ENCODE measurements at regions not wholly inside any gene's neighbourhood (a gene's known extent, or its start where the extent isn't known, plus 50 kb on each side); places are given as distances from the start of the nearest gene placed in this dataset.

- in situ Hi-C loops (cut with MboI; ENCODE audit: low pct_unique_long_range_greater_than_20kb in 2 of 9, low sequenced_read_pairs in 9 of 9, unreplicated experiment in 9 of 9), result no loop called here
- 15 to 75% (median 54%) methylated on average over 2 to 5 of the region's 5 CpGs; no CpG with 5 or more reads in 3 of the 10 experiments for WGBS, 10 experiments
These were observed 71.8 kb upstream of the EMX2 start for GRCh38 chr10:117470733-117471132.

GRCh38 chr10:117468665-117469064, 73.9 kb upstream of the EMX2 start:
- 76 to 100% (median 90%) methylated on average over 1 to 3 of the region's 3 CpGs; no CpG with 5 or more reads in 4 of the 10 experiments for WGBS, 10 experiments
- Histone ChIP-seq H3K4me3 (no peak overlapping the region), H3K27ac (no peak overlapping the region), H3K4me1 (replicated peaks in 1 of 2) (no peaks in the 10 kb centered on the region)
- ATAC-seq (replicated peaks in 6 of 8), result no peak
- in situ Hi-C loops (cut with MboI; ENCODE audit: low pct_unique_long_range_greater_than_20kb in 2 of 9, low sequenced_read_pairs in 9 of 9, unreplicated experiment in 9 of 9), result no loop called here

More at GRCh38 chr10:117470733-117471132, 71.8 kb upstream of the EMX2 start:
- Histone ChIP-seq H3K4me3 (no peak overlapping the region), H3K27ac (no peak overlapping the region), H3K4me1 (replicated peaks in 1 of 2) (no peaks in the 10 kb centered on the region)
- no peak for ATAC-seq (replicated peaks in 6 of 8)

DNA sequence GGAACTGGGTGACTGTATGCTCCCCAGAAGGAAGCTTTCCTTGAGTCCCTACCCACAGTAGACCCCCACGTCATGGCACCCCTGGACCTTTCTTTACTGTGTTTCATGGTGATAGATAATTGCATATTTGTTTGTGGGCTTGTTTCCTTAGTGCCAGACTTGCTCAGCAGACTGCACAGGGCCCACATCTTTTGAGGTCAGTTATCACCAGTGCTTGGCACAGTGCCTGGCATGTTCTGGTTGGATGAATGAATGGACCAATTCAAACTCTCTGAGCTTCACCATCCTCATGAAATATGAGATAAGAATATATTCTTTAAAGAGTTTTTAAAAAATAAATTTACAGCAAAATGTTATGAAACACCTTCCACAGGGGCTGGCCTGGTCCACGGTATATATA, 78.4 kb upstream of the EMX2 start:
- 40 to 100% (median 79%) methylated on average over 1 of the region's 2 CpGs; no CpG with 5 or more reads in 4 of the 10 experiments for WGBS, 10 experiments
- Histone ChIP-seq H3K4me1 (replicated peaks in 1 of 2) (peaks cover 0 to 2% of the 10 kb centered on the region in 2 donors), H3K4me3 (no peak overlapping the region), H3K27ac (no peak overlapping the region)
- in situ Hi-C loops (cut with MboI; ENCODE audit: low pct_unique_long_range_greater_than_20kb in 2 of 9, low sequenced_read_pairs in 9 of 9, unreplicated experiment in 9 of 9), result no loop called here
- no peak for ATAC-seq (replicated peaks in 6 of 8)

- in situ Hi-C loops (cut with MboI; ENCODE audit: low pct_unique_long_range_greater_than_20kb in 2 of 9, low sequenced_read_pairs in 9 of 9, unreplicated experiment in 9 of 9), result no loop called here
- 0 to 100% (median 57%) methylated on average over 1 of the region's 1 CpG; no CpG with 5 or more reads in 7 of the 10 experiments for WGBS, 10 experiments
- H3K27ac ChIP-seq, result no peak overlapping the region
- no peak overlapping the region for H3K4me3 ChIP-seq
- peaks cover 0 to 2% of the 10 kb centered on the region in 2 donors for H3K4me1 ChIP-seq (replicated peaks in 1 of 2)
- ATAC-seq (replicated peaks in 6 of 8), result no peak
These were observed 79.0 kb upstream of the EMX2 start for GRCh38 chr10:117463545-117463920.

GRCh38 chr10:117462816-117463544, 79.6 kb upstream of the EMX2 start:
- no peak for ATAC-seq (replicated peaks in 6 of 8)
- no peak overlapping the region for H3K4me3 ChIP-seq
- peaks cover 0 to 2% of the 10 kb centered on the region in 2 donors for H3K4me1 ChIP-seq (replicated peaks in 1 of 2)
- 67 to 100% (median 86%) methylated on average over 1 of the region's 1 CpG; no CpG with 5 or more reads in 5 of the 10 experiments for WGBS, 10 experiments
- H3K27ac ChIP-seq, result no peak overlapping the region
- in situ Hi-C loops (cut with MboI; ENCODE audit: low pct_unique_long_range_greater_than_20kb in 2 of 9, low sequenced_read_pairs in 9 of 9, unreplicated experiment in 9 of 9), result no loop called here

DNA sequence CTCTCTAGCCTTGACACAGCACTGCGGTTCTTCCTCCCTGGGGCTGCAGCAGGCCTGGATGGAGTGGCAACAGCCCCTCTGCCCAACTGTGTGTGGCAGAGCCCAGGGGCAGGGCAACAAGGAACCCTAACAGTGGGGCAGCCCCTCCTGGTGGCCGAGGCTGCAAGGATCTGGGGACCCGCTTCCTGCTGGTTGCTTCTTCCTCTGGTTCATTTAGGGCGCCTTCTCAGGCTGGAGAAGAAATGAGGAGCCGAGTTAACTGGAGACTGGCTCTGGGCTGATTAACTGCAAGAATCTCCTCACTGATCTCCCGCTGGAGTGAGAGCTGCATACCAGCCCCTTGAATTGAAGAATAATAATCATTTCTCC, 80.1 kb upstream of the EMX2 start:
- no peak overlapping the region for H3K4me3 ChIP-seq
- WGBS, 10 experiments, result 45 to 91% (median 78%) methylated on average over 2 to 5 of the region's 6 CpGs; no CpG with 5 or more reads in 3 of the 10 experiments
- H3K27ac ChIP-seq, result no peak overlapping the region
- in situ Hi-C loops (cut with MboI; ENCODE audit: low pct_unique_long_range_greater_than_20kb in 2 of 9, low sequenced_read_pairs in 9 of 9, unreplicated experiment in 9 of 9), result no loop called here
- H3K4me1 ChIP-seq (replicated peaks in 1 of 2), result peaks cover 0 to 2% of the 10 kb centered on the region in 2 donors
- peak in 4 of 8 experiments; percentile 1 to 25 (median 8) for ATAC-seq (replicated peaks in 6 of 8)

DNA sequence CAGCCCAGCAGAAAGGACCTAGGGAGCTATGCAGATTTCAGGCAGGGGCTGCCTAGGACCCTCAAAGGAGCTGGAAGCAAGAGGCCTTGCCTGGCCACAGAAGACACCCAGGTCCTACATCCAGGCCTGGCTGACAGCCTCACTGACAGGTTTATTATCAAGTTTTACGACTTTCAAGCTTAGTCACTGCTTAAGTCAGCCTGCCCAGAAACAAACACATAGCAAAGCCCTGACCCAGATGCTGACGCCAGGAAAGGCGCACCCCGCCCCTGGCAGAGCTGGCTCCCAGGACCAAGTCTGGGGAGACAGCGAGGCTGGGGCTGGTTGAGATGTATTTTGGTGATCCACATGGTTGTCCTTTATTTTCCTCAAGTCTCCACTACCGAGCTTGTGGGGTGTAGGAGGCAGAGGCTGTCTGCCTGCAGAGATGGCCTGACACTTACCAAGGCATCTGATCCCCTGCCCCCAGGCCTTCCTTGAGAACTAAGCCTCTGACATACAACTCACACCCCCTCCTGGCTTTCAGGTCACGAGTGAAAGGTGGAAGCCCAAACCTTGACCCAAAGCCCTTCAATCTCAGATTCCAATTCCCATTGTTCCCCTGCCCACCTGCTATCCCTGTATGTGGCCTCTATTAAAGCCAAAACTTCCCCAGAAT, 80.7 kb upstream of the EMX2 start:
- Histone ChIP-seq H3K4me1 (replicated peaks in 1 of 2) (peaks cover 0 to 2% of the 10 kb centered on the region in 2 donors), H3K4me3 (no peak overlapping the region), H3K27ac (no peak overlapping the region)
- 0 to 40% (median 11%) methylated on average over 1 to 4 of the region's 7 CpGs; no CpG with 5 or more reads in 6 of the 10 experiments for WGBS, 10 experiments
- ATAC-seq (replicated peaks in 6 of 8), result peak; percentile 67 to 98 (median 94)
- in situ Hi-C loops (cut with MboI; ENCODE audit: low pct_unique_long_range_greater_than_20kb in 2 of 9, low sequenced_read_pairs in 9 of 9, unreplicated experiment in 9 of 9), result no loop called here

GRCh38 chr10:117460846-117461765, 81.4 kb upstream of the EMX2 start:
- Histone ChIP-seq H3K4me1 (replicated peaks in 1 of 2) (peaks cover 0 to 2% of the 10 kb centered on the region in 2 donors), H3K4me3 (no peak overlapping the region), H3K27ac (no peak overlapping the region)
- in situ Hi-C loops (cut with MboI; ENCODE audit: low pct_unique_long_range_greater_than_20kb in 2 of 9, low sequenced_read_pairs in 9 of 9, unreplicated experiment in 9 of 9), result no loop called here
- ATAC-seq (replicated peaks in 6 of 8), result peak in 3 of 8 experiments; percentile 22 to 56 (median 53)
- 17 to 100% (median 63%) methylated on average over 1 to 5 of the region's 7 CpGs for WGBS, 10 experiments

DNA sequence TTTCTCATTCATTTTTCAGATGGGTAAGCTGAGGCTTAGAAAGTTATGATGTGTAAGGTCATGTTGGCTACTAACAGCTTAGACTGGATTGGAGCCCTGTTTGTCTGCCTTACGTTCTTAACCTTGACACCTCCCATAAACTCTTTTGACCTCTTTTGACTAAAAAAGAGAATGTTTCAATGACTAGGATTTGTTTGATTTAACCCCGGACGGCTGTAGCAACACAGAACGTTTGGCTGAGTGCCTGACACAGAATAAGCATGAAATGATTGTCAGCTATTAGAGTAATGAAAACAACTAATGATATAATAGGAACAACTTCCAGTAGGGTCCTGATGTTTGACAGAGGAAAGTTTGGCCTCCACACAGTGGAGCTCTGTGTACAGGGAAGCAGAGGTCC, 83.3 kb upstream of the PDZD8 start:
- WGBS, 10 experiments, result 30 to 77% (median 64%) methylated on average over 1 to 4 of the region's 4 CpGs; no CpG with 5 or more reads in 2 of the 10 experiments
- H3K4me1 ChIP-seq (replicated peaks in 1 of 2), result peaks cover 0 to 2% of the 10 kb centered on the region in 2 donors
- no peak for ATAC-seq (replicated peaks in 6 of 8)
- in situ Hi-C loops (cut with MboI; ENCODE audit: low pct_unique_long_range_greater_than_20kb in 2 of 9, low sequenced_read_pairs in 9 of 9, unreplicated experiment in 9 of 9), result no loop called here
- no peak overlapping the region for H3K27ac ChIP-seq
- H3K4me3 ChIP-seq, result no peak overlapping the region

GRCh38 chr10:117457932-117458331, 82.7 kb upstream of the PDZD8 start:
- WGBS, 10 experiments, result 82 to 100% (median 93%) methylated on average over 2 to 3 of the region's 8 CpGs; no CpG with 5 or more reads in 7 of the 10 experiments
- Histone ChIP-seq H3K27ac (no peak overlapping the region), H3K4me1 (replicated peaks in 1 of 2) (peaks cover 0 to 2% of the 10 kb centered on the region in 2 donors), H3K4me3 (no peak overlapping the region)
- in situ Hi-C loops (cut with MboI; ENCODE audit: low pct_unique_long_range_greater_than_20kb in 2 of 9, low sequenced_read_pairs in 9 of 9, unreplicated experiment in 9 of 9), result no loop called here
- peak in 3 of 8 experiments; percentile 7 to 32 (median 30) for ATAC-seq (replicated peaks in 6 of 8)

DNA sequence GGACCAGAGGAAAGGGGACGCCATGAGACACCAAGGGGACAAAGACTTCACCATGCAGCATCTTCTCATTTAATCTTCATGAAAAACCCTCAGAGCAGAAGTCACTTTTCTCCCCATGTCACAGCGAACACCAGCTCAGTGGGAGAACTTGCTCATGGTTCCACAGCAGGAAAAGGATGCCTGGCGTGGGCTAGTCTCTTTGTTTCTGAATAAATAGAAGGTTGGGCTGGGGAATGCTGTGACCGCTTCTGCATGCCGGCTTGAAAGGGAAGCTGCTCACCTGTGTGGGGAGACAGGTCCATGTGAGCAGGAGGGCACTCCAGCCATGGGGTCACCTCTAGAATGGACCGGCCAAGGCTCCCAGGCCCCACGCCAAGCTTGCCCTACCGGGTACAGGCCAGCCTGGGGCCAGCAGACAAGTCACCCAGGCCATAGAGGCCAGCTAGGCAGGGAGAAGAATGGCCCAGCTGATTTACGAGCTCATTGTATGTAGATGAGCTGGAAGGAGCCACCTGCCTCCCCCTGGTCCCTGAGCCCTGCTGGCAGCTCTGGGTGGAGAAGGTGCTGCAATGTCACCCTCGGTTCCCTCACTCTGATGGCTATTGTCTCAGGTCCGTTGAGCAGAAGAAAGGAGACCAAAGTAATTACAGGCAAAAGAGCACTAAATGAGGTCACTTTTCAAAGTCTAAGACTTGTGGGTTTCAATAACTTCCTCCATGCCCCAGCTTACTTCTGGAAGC, 82.0 kb upstream of the PDZD8 start:
- 60 to 90% (median 79%) methylated on average over 1 to 8 of the region's 11 CpGs; no CpG with 5 or more reads in 2 of the 10 experiments for WGBS, 10 experiments
- H3K4me1 ChIP-seq (replicated peaks in 1 of 2), result peaks cover 0 to 2% of the 10 kb centered on the region in 2 donors
- ATAC-seq (replicated peaks in 6 of 8), result no peak

GRCh38 chr10:117455346-117455745, 80.1 kb upstream of the PDZD8 start:
- WGBS, 10 experiments, result 40 to 100% (median 80%) methylated on average over 1 to 2 of the region's 5 CpGs; no CpG with 5 or more reads in 5 of the 10 experiments
- in situ Hi-C loops (cut with MboI; ENCODE audit: low pct_unique_long_range_greater_than_20kb in 2 of 9, low sequenced_read_pairs in 9 of 9, unreplicated experiment in 9 of 9), result no loop called here
- Histone ChIP-seq H3K27ac (no peak overlapping the region), H3K4me3 (no peak overlapping the region), H3K4me1 (replicated peaks in 1 of 2) (no peaks in the 10 kb centered on the region)
- ATAC-seq (replicated peaks in 6 of 8), result no peak

More for the DNA sequence above, 82.0 kb upstream of the PDZD8 start:
- H3K4me3 ChIP-seq, result no peak overlapping the region
- in situ Hi-C loops (cut with MboI; ENCODE audit: low pct_unique_long_range_greater_than_20kb in 2 of 9, low sequenced_read_pairs in 9 of 9, unreplicated experiment in 9 of 9), result no loop called here
- H3K27ac ChIP-seq, result no peak overlapping the region
